ENCODE measurements at regions not wholly inside any gene's neighbourhood (a gene's known extent, or its start where the extent isn't known, plus 50 kb on each side); places are given as distances from the start of the nearest gene placed in this dataset.

GRCh38 chr4:62243895-62244294, 1043.8 kb downstream of the ADGRL3 start:
- Histone ChIP-seq H3K9me3 (no peaks in the 10 kb centered on the region), H3K9ac (no peak overlapping the region), H3K4me3 (ENCODE audit: low read depth in 2 of 2, low read length in 1 of 2) (no peak overlapping the region), H3K27ac (ENCODE audit: low read depth in 2 of 2, low read length in 1 of 2) (no peak overlapping the region), H3K36me3 (replicated peaks in 1 of 2; ENCODE audit: control insufficient read depth in 1 of 2, insufficient read depth in 2 of 2, low read length in 1 of 2) (no peaks in the 10 kb centered on the region), H2AFZ (ENCODE audit: low read depth) (no peak overlapping the region), H3K9me2 (no peaks in the 10 kb centered on the region), H3F3A (replicated peaks; ENCODE audit: insufficient read depth) (no peaks in the 10 kb centered on the region), H3K79me2 (ENCODE audit: insufficient read depth) (no peaks in the 10 kb centered on the region), H3K4me1 (ENCODE audit: control insufficient read depth in 1 of 2, insufficient read depth in 2 of 2, low read depth in 1 of 2, low read length in 1 of 2) (no peaks in the 10 kb centered on the region), H3K4me2 (no peak overlapping the region), H3K27me3 (ENCODE audit: insufficient read depth) (no peaks in the 10 kb centered on the region), H4K20me1 (ENCODE audit: insufficient read depth) (no peaks in the 10 kb centered on the region)
- no peak for DNase-seq
- POLR2A ChIA-PET, result no interaction called here
- TF ChIP-seq RXRA (IDR thresholded peaks at IDR 0.05; ENCODE audit: borderline replicate concordance, low read depth) (no peak), YY1 (IDR thresholded peaks at IDR 0.05; ENCODE audit: low read depth) (no peak), RCOR1 (IDR thresholded peaks at IDR 0.05; ENCODE audit: low read length) (no peak), ELF1 (IDR thresholded peaks at IDR 0.05) (no peak), EZH2phosphoT487 (IDR thresholded peaks at IDR 0.05; ENCODE audit: borderline replicate concordance, low read depth) (no peak), JUND (IDR thresholded peaks at IDR 0.05) (no peak), NRF1 (IDR thresholded peaks at IDR 0.05; ENCODE audit: low read depth, low read length) (no peak), RAD21 (IDR thresholded peaks at IDR 0.05; ENCODE audit: low read length) (no peak), CTCF (IDR thresholded peaks at IDR 0.05) (no peak), NFIC (IDR thresholded peaks at IDR 0.05; ENCODE audit: borderline replicate concordance) (no peak), FOXJ3 (CRISPR knock-in tag; IDR thresholded peaks at IDR 0.05) (no peak)
- TF ChIP-seq, protein P1, sequence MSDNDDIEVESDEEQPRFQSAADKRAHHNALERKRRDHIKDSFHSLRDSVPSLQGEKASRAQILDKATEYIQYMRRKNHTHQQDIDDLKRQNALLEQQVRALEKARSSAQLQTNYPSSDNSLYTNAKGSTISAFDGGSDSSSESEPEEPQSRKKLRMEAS (IDR thresholded peaks at IDR 0.05; ENCODE audit: low read depth), result no peak
- TF ChIP-seq, protein P2, sequence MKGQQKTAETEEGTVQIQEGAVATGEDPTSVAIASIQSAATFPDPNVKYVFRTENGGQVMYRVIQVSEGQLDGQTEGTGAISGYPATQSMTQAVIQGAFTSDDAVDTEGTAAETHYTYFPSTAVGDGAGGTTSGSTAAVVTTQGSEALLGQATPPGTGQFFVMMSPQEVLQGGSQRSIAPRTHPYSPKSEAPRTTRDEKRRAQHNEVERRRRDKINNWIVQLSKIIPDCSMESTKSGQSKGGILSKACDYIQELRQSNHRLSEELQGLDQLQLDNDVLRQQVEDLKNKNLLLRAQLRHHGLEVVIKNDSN (IDR thresholded peaks at IDR 0.05; ENCODE audit: borderline replicate concordance, low read depth), result no peak
- CTCF ChIA-PET, result no interaction called here
- WGBS (ENCODE audit: low lambda C conversion rate), result 54% methylated on average over 1 of the region's 1 CpG

DNA sequence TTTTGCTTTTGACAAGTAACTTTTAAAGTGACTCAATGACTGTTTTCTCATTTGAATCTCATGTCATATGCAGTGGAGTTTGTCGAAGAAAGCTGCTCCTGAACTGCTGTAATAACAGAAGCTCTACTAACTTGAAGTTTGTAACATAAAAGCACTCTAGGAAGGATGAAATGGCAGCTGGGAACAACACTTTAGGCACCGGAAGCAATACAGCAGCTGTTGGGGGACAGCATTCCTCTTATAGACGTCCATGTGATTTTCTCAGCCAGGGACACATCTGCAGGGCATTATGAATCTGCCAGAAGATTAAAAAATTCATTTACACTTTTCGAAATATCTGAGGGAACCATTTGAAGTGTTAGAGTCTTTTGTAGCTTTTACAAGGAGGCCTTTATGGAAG, 1035.8 kb downstream of the ADGRL3 start:
- no peak overlapping the region for H2AFZ ChIP-seq (ENCODE audit: low read depth)
- CTCF ChIA-PET, result interaction anchor here (1.0 kb wide), 1 partner anchor 13 kb away, joined by 3 read pairs; no protein-coding TSS in a partner anchor
- WGBS (ENCODE audit: low lambda C conversion rate), result 42% methylated on average over 4 of the region's 4 CpGs
- TF ChIP-seq ZBTB33 (IDR thresholded peaks at IDR 0.05; ENCODE audit: borderline replicate concordance, low read depth) (no peak), JUND (IDR thresholded peaks at IDR 0.05) (no peak), SMC3 (IDR thresholded peaks at IDR 0.05; ENCODE audit: low read depth, low read length) (no peak), EZH2phosphoT487 (IDR thresholded peaks at IDR 0.05; ENCODE audit: borderline replicate concordance, low read depth) (no peak), SIN3A (IDR thresholded peaks at IDR 0.05; ENCODE audit: borderline replicate concordance, low read depth, low read length) (no peak), MEF2A (IDR thresholded peaks at IDR 0.05; ENCODE audit: borderline replicate concordance, low read depth) (no peak), GATA2 (CRISPR knock-in tag; IDR thresholded peaks at IDR 0.05) (no peak), TEAD4 (IDR thresholded peaks at IDR 0.05; ENCODE audit: borderline replicate concordance, insufficient read depth) (no peak), RAD21 (IDR thresholded peaks at IDR 0.05; ENCODE audit: low read length) (no peak), POLR2AphosphoS5 (IDR thresholded peaks at IDR 0.05; ENCODE audit: low read depth, low read length) (no peak), MXI1 (IDR thresholded peaks at IDR 0.05; ENCODE audit: low read depth, low read length) (no peak)
- TF ChIP-seq, protein P3, sequence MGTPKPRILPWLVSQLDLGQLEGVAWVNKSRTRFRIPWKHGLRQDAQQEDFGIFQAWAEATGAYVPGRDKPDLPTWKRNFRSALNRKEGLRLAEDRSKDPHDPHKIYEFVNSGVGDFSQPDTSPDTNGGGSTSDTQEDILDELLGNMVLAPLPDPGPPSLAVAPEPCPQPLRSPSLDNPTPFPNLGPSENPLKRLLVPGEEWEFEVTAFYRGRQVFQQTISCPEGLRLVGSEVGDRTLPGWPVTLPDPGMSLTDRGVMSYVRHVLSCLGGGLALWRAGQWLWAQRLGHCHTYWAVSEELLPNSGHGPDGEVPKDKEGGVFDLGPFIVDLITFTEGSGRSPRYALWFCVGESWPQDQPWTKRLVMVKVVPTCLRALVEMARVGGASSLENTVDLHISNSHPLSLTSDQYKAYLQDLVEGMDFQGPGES (IDR thresholded peaks at IDR 0.05; ENCODE audit: low read depth, low read length), result no peak
- TF ChIP-seq, protein P1 (IDR thresholded peaks at IDR 0.05; ENCODE audit: low read depth), result no peak
- TF ChIP-seq, protein P2 (IDR thresholded peaks at IDR 0.05; ENCODE audit: borderline replicate concordance, low read depth), result no peak

More for the DNA sequence above, 1035.8 kb downstream of the ADGRL3 start:
- no peaks in the 10 kb centered on the region for H3K9me3 ChIP-seq
- H3K36me3 ChIP-seq (replicated peaks in 1 of 2; ENCODE audit: control insufficient read depth in 1 of 2, insufficient read depth in 2 of 2, low read length in 1 of 2), result no peaks in the 10 kb centered on the region
- no peaks in the 10 kb centered on the region for H4K20me1 ChIP-seq (ENCODE audit: insufficient read depth)
- no peak overlapping the region for H3K4me2 ChIP-seq
- POLR2A ChIA-PET, result no interaction called here
- no peak overlapping the region for H3K9ac ChIP-seq
- H3K27ac ChIP-seq (ENCODE audit: low read depth in 2 of 2, low read length in 1 of 2), result no peak overlapping the region
- DNase-seq, result no peak
- no peaks in the 10 kb centered on the region for H3F3A ChIP-seq (replicated peaks; ENCODE audit: insufficient read depth)
- no peaks in the 10 kb centered on the region for H3K27me3 ChIP-seq (ENCODE audit: insufficient read depth)
- H3K4me3 ChIP-seq (ENCODE audit: low read depth in 2 of 2, low read length in 1 of 2), result no peak overlapping the region
- no peaks in the 10 kb centered on the region; a peak in 1 of 4 replicates for H3K4me1 ChIP-seq (ENCODE audit: control insufficient read depth in 1 of 2, insufficient read depth in 2 of 2, low read depth in 1 of 2, low read length in 1 of 2)
- H3K79me2 ChIP-seq (ENCODE audit: insufficient read depth), result no peaks in the 10 kb centered on the region
- H3K9me2 ChIP-seq, result no peaks in the 10 kb centered on the region
